Natural killer cell (primary cell): ENCODE measurements at regions not wholly inside any gene's neighbourhood (a gene's known extent, or its start where the extent isn't known, plus 50 kb on each side); places are given as distances from the start of the nearest gene placed in this dataset.

Experiments
- ATAC-seq, 3 donors: fragments of 150-1000 bp in 2 of 3; fragments of 200-7000 bp in 1 of 3; cut with Tn5 transposase; 1 replicate in 1 of 3; 2 replicates in 2 of 3; pipeline ENCODE4 v1.10.0; 2021; ENCODE audit warnings: mild to moderate bottlenecking in 2 of 3, moderate library complexity in 2 of 3
- DNase-seq, 2 donors: peaks; one replicate each; pipeline versions ENCODE4 v3.0.0 to v3.0.0-alpha.2; 2013 to 2021; ENCODE audit warnings: mixed read lengths in 1 of 2
- H3K27ac ChIP-seq: one replicate; pipeline ENCODE4 v1.5.1; 2013; ENCODE audit warnings: mild to moderate bottlenecking, low read length
- H3K27me3 ChIP-seq: one replicate; pipeline ENCODE4 v1.6.1; 2013; ENCODE audit warnings: low read length; ENCODE audit not compliant: control insufficient read depth, insufficient read depth
- H3K36me3 ChIP-seq: one replicate; pipeline ENCODE4 v1.6.1; 2013; ENCODE audit warnings: low read length; ENCODE audit not compliant: control insufficient read depth, insufficient read depth
- H3K4me1 ChIP-seq: one replicate; pipeline ENCODE4 v1.6.1; 2013; ENCODE audit warnings: low read length; ENCODE audit not compliant: control insufficient read depth, insufficient read depth
- H3K4me3 ChIP-seq: one replicate; pipeline ENCODE4 v1.5.1; 2013; ENCODE audit warnings: low read length
- H3K9me3 ChIP-seq: one replicate; pipeline ENCODE4 v1.6.1; 2013; ENCODE audit warnings: low read length; ENCODE audit not compliant: control insufficient read depth, insufficient read depth
- H3K27ac Mint-ChIP-seq, 2 donors: one replicate each; pipeline ENCODE4 v1.8.0; 2022; ENCODE audit warnings: mild to moderate bottlenecking in 2 of 2, mixed read lengths in 2 of 2, moderate library complexity in 1 of 2
- H3K27me3 Mint-ChIP-seq, 2 donors: one replicate each; pipeline ENCODE4 v1.8.0; 2022; ENCODE audit warnings: low read depth in 2 of 2, mixed read lengths in 2 of 2
- H3K36me3 Mint-ChIP-seq: one replicate; pipeline ENCODE4 v1.8.0; 2022; ENCODE audit warnings: mixed read lengths
- H3K4me1 Mint-ChIP-seq, 2 donors: one replicate each; pipeline ENCODE4 v1.8.0; 2022; ENCODE audit warnings: mixed read lengths in 2 of 2
- H3K4me3 Mint-ChIP-seq: one replicate; pipeline ENCODE4 v1.8.0; 2022; ENCODE audit warnings: mild to moderate bottlenecking, moderate library complexity, mixed read lengths
- H3K9me3 Mint-ChIP-seq, 2 donors: one replicate each; pipeline ENCODE4 v1.8.0; 2022; ENCODE audit warnings: mixed read lengths in 2 of 2
- CTCF ChIP-seq: fragments of 200-600 bp; IDR thresholded peaks from one replicate; pipeline ENCODE4 v1.8.0; 2022; ENCODE audit warnings: antibody characterized with exemption
- WGBS: methylation state at CpG from one replicate; pipeline ENCODE4 v1.1.7; 2013; ENCODE audit warnings: missing lambda C conversion rate; ENCODE audit not compliant: insufficient coverage; 5-methylcytosine and 5-hydroxymethylcytosine counted together
- intact Hi-C: fragments of 100-400 bp; cut with micrococcal nuclease; formaldehyde crosslinking; loops from one replicate; pipeline ENCODE4 v1.14.2; 2022

GRCh38 chr9:117496307-117496706 is 81.5 kb upstream of the ASTN2 start:
- H3K27ac Mint-ChIP-seq, result peak overlapping the region in 1 of 2 donors; percentile 47
- H3K4me3 ChIP-seq, result no peak overlapping the region
- H3K9me3 Mint-ChIP-seq, result peaks cover 3 to 4% of the 10 kb centered on the region in 2 donors
- 58% methylated on average over 2 of the region's 2 CpGs for WGBS
- H3K36me3 Mint-ChIP-seq, result peaks cover 7% of the 10 kb centered on the region
- H3K27ac ChIP-seq, result no peak overlapping the region
- DNase-seq, result no peak
- H3K27me3 Mint-ChIP-seq, result no peaks in the 10 kb centered on the region
- peak in 1 of 3 donors; percentile 59 for ATAC-seq
- TF ChIP-seq CTCF, result no peak
- H3K9me3 ChIP-seq, result no peaks in the 10 kb centered on the region
- H3K4me3 Mint-ChIP-seq, result peak overlapping the region; percentile 43
- intact Hi-C loops, result no loop called here
- peaks cover 7 to 41% of the 10 kb centered on the region in 2 donors for H3K4me1 Mint-ChIP-seq
- no peaks in the 10 kb centered on the region for H3K27me3 ChIP-seq
- no peaks in the 10 kb centered on the region for H3K4me1 ChIP-seq
- no peaks in the 10 kb centered on the region for H3K36me3 ChIP-seq

GRCh38 chr9:117494401-117495090 is 79.7 kb upstream of the ASTN2 start:
- Histone ChIP-seq H3K9me3 (no peaks in the 10 kb centered on the region), H3K27ac (no peak overlapping the region), H3K36me3 (no peaks in the 10 kb centered on the region), H3K4me3 (no peak overlapping the region), H3K27me3 (no peaks in the 10 kb centered on the region), H3K4me1 (no peaks in the 10 kb centered on the region)
- H3K4me1 Mint-ChIP-seq, result peaks cover 7 to 41% of the 10 kb centered on the region in 2 donors
- no peak for DNase-seq
- no peaks in the 10 kb centered on the region for H3K27me3 Mint-ChIP-seq
- ATAC-seq, result no peak
- TF ChIP-seq CTCF, result no peak
- intact Hi-C loops, result no loop called here
- peak overlapping the region in 1 of 2 donors; percentile 16 for H3K27ac Mint-ChIP-seq
- H3K36me3 Mint-ChIP-seq, result peaks cover 7% of the 10 kb centered on the region
- peaks cover 3 to 4% of the 10 kb centered on the region in 2 donors for H3K9me3 Mint-ChIP-seq
- peak overlapping the region; percentile 1 for H3K4me3 Mint-ChIP-seq
- WGBS, result 40% methylated on average over 3 of the region's 3 CpGs

GRCh38 chr9:117492476-117492875 is 77.6 kb upstream of the ASTN2 start:
- Mint-ChIP-seq H3K9me3 (peaks cover 3 to 4% of the 10 kb centered on the region in 2 donors), H3K36me3 (peaks cover 5% of the 10 kb centered on the region), H3K4me3 (no peak overlapping the region), H3K27me3 (no peaks in the 10 kb centered on the region), H3K27ac (no peak overlapping the region), H3K4me1 (peaks cover 7 to 44% of the 10 kb centered on the region in 2 donors)
- peaks cover under 1% of the 10 kb centered on the region for H3K4me1 ChIP-seq
- ATAC-seq (no peak), DNase-seq (no peak)
- H3K4me3 ChIP-seq, result no peak overlapping the region
- intact Hi-C loops, result no loop called here
- no peaks in the 10 kb centered on the region for H3K9me3 ChIP-seq
- H3K27ac ChIP-seq, result no peak overlapping the region
- H3K36me3 ChIP-seq, result no peaks in the 10 kb centered on the region
- no peaks in the 10 kb centered on the region for H3K27me3 ChIP-seq
- TF ChIP-seq CTCF, result no peak
- 74% methylated on average over 3 of the region's 3 CpGs for whole genome bisulfite sequencing

GRCh38 chr9:117491491-117491890 is 76.6 kb upstream of the ASTN2 start:
- Histone ChIP-seq H3K36me3 (no peaks in the 10 kb centered on the region), H3K27me3 (no peaks in the 10 kb centered on the region), H3K27ac (no peak overlapping the region), H3K4me3 (no peak overlapping the region), H3K9me3 (no peaks in the 10 kb centered on the region), H3K4me1 (peaks cover 3% of the 10 kb centered on the region)
- intact Hi-C loops, result no loop called here
- WGBS, result 81% methylated on average over 3 of the region's 4 CpGs
- no peaks in the 10 kb centered on the region for H3K27me3 Mint-ChIP-seq
- ATAC-seq (peak in 1 of 3 donors; percentile 33), DNase-seq (no peak)
- no peak for TF ChIP-seq CTCF
- H3K4me1 Mint-ChIP-seq, result peaks cover under 1 to 34% of the 10 kb centered on the region in 2 donors
- H3K36me3 Mint-ChIP-seq, result no peaks in the 10 kb centered on the region
- no peak overlapping the region for H3K27ac Mint-ChIP-seq
- no peaks in the 10 kb centered on the region for H3K9me3 Mint-ChIP-seq
- no peak overlapping the region for H3K4me3 Mint-ChIP-seq
